Tibial nerve (tissue), 4 donors: ENCODE measurements at regions not wholly inside any gene's neighbourhood (a gene's known extent, or its start where the extent isn't known, plus 50 kb on each side); places are given as distances from the start of the nearest gene placed in this dataset.

Experiments used
- CTCF ChIP-seq, 5 experiments: fragments of 200-600 bp in 3 of 5; fragments of 450-650 bp in 2 of 5; sonication (generic) in 3 of 5; IDR thresholded peaks; one replicate each; pipeline ENCODE4 v1.5.1; 2016 to 2019; ENCODE audit warnings: antibody characterized with exemption in 5 of 5, mild to moderate bottlenecking in 3 of 5, moderate library complexity in 2 of 5
- EP300 ChIP-seq, 2 donors: sonication (generic); formaldehyde crosslinking; IDR thresholded peaks; one replicate each; pipeline ENCODE4 v1.6.1; 2017; ENCODE audit warnings: antibody characterized with exemption in 2 of 2, mild to moderate bottlenecking in 1 of 2
- POLR2A ChIP-seq, 2 donors: fragments of 450-650 bp; IDR thresholded peaks; one replicate each; pipeline ENCODE4 v1.6.1; 2017; ENCODE audit warnings: antibody characterized with exemption in 2 of 2, mild to moderate bottlenecking in 2 of 2, moderate library complexity in 2 of 2

GRCh38 chr3:40913192-40913591 lies 286.1 kb upstream of the CTNNB1 start:
- TF ChIP-seq CTCF (IDR thresholded peaks at IDR 0.05) (no peak), EP300 (IDR thresholded peaks at IDR 0.05) (no peak), POLR2A (IDR thresholded peaks at IDR 0.05) (no peak)
